SK-N-DZ (cell line): ENCODE measurements at regions not wholly inside any gene's neighbourhood (a gene's known extent, or its start where the extent isn't known, plus 50 kb on each side); places are given as distances from the start of the nearest gene placed in this dataset.
A peak's percentile ranks its signal among the peaks of the same experiment; 100 is the strongest.
"Not testable (repeated sequence)": the region's sequence is repeated elsewhere in the genome, so short reads cannot be mapped to it uniquely, and the experiment has no call there.

ENCODE experiments used
- DNase-seq: peaks from one replicate; pipeline ENCODE4 v3.0.0-alpha.2; 2015; ENCODE audit warnings: low spot score

DNA sequence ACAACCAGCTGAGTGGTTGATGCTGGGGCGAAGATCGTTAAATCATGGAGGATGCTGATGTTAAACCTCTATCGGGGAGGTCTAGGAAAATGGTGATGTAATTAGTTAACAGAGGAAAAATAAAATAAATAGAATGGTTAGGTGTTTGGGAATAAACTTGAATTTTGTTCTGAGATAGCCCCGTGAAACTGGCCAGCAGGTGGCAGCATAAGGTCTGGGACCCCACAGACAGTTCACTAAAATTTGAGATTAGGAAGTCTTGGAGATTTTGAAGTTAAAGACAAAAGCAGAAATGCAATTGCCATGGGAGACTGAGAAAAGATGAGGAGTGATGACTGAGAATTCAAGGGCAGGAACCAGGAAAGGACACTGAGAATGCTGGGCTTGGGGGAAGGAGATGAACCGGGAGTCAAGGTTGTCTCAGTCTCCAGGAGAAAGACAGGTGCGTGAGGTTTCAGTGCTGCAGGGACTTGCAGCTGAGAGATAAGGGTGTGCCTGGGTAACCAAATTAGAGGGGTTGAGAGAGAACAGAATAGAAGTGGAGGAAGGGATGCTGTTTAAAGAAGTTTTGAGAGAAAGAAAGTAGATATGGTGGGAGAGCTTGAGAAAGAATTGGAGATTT, 248.0 kb downstream of the ZNF92 start:
- not testable (repeated sequence) for DNase-seq

DNA sequence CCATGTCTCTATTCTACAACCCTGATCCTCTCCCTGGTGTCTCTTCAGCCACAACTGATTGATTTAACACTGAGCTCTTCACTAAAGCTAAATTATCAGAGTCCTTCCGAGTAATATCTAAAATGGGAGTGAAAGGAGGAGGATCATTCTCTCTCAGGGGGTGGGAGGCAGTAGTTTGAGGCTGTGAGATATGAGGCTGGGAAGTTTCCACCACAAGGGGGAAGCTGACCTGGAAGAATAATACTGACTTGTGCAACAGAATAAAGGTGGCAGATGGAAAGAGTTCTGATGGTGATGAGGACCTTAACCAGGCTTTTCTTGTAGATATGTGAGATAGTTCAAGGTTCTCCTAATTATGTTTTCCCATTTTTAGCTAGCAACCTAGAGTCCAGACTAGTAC, 241.6 kb upstream of the VKORC1L1 start:
- not testable (repeated sequence) for DNase-seq

DNA sequence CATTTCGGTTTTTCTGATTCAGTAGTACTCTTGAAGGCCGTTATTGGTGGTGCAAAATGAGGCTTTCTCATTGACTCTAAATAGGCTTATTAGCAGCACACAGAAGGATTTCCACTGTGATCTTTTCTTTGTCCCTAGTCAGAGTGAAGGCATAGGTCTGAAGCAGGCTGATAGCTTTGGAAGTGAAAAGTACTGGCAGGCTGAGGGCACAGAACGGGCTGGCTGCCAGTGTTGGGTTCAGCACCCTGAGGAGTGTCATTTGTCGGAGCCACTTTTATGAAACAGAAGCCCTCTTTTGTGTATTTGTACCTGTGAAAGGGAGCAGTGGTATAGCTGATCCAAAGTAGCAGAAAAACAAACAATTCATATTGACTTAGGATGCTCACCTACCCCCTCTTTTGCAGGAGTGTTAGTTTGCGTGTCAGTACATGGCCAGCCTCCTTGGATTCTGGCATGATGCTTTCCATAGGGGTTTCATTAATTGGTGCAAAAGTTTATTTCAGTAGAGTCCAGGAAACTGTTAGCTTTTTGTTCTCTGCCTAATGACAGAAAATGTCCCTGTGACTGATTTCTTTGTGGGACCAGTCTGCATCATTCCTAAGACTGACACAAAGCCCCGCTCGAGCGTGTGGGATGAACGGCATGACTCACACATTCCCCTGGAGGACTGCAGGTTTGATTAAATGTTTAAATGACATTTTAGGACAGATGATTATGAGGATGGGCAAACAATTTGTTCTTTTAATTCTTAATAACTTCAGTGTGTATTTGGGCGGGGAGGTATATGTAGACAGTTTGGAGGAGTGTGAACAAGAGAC, 239.1 kb upstream of the VKORC1L1 start:
- DNase-seq, result not testable (repeated sequence)

DNA sequence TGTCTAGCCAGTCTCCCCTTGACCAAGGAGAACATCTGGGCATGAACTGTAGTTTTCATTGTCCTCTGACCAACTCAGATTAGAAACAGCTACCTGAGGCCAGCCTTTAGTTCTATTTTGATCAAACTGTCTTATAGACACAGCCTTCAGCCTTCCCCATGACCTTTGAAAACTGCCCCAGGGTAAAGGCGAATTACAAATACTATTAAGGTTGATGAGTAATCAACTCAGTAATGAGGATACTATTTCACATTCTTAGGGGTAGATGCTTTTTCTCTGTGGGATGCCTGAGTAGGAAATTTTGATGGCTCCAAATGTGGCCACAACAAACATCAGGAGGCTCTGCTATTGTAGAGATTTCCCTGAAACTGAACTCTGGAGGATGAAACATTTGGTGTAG, 234.0 kb upstream of the VKORC1L1 start:
- not testable (repeated sequence) for DNase-seq

DNA sequence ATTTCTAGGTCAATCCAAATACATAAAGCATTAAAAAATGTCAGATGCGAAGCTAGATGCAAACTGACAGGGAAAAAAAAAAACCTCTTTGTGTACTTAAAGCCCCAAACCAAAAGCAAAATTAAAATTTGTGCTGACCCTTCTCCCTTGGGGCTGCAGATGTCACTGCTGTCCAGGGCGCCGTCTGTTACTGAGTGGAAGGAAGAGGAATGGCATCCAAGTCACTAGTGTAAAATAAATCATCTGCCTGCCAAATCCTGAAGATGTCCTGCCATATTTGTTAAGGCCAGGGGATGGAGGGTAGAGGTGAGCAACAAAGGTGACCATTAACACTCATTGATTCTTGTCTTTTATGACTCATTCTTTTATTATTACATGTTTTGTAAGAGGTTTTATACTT, 233.2 kb upstream of the VKORC1L1 start:
- not testable (repeated sequence) for DNase-seq

DNA sequence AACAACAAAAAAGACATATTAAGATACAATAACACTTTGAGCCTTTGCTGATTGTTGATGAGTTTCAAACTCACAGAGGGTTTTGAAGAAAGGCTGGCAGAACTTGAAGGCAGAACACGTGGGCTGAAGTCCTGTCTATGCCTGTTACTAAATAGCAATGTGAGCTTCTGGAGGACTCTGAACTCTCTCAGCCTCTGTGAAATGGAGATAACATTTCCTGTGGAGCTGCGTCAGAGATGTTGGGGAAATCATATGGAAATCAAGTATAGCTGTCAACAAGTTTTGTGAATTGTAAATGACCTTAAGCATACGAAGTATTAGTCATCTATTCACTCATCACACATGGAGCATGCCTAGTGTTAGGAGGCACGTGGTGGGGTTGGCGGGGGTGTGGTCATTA, 229.4 kb upstream of the VKORC1L1 start:
- not testable (repeated sequence) for DNase-seq

DNA sequence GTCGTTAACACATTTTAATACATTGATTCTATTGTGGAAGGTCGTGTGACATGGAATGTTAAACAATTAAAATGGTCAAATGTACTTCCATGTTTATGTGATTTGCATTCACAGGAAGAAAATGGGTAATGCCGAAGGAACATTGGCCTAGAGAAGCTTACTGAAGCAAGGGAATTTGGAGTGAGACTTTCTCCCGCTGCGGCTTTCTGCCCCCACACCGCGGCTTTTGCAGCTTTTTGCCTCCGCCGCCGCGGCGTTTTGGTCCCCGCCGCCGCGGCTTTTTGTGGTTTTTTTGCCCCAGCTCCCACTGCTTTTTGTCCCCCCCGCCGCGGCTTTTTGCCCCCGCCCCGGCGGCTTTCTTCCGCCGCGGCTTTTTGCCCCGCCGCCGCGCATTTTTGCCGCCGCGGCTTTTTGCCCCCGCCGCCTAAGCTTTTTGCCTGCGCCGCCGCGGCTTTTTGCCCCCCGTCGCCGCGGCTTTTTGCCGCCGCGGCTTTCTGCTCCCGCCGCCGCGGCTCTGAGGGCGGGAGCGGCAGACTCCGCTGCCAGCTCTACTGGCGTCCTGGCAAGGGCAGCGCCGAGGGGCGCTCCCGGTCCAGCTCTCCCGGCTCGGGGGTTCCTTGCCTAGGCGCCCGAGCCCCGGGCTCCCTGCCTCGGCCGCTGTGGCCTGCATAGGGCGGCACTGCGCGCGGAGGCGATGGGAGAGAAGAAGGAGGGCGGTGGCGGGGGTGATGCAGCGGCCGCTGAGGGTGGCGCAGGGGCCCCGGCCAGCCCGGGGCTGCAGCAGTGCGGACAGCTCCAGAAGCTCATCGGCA, 225.5 kb upstream of the VKORC1L1 start:
- DNase-seq, result not testable (repeated sequence)

DNA sequence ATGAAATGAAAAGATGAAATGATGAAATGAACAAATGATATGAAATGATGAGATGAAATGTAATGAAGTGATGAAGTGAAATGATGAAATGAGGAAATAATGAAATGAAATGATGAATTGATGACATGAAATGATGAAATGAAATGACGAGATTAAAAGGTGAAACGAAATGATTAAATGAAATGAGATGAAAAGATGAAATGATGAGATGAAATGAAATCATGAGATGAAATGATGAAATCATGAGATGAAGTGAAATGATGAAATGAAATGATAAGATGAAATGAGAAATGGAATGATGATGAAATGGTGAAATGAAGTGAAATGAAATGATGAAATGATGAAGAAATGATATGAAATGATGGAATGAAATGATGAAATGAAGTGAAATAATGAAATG, 221.7 kb upstream of the VKORC1L1 start:
- not testable (repeated sequence) for DNase-seq

DNA sequence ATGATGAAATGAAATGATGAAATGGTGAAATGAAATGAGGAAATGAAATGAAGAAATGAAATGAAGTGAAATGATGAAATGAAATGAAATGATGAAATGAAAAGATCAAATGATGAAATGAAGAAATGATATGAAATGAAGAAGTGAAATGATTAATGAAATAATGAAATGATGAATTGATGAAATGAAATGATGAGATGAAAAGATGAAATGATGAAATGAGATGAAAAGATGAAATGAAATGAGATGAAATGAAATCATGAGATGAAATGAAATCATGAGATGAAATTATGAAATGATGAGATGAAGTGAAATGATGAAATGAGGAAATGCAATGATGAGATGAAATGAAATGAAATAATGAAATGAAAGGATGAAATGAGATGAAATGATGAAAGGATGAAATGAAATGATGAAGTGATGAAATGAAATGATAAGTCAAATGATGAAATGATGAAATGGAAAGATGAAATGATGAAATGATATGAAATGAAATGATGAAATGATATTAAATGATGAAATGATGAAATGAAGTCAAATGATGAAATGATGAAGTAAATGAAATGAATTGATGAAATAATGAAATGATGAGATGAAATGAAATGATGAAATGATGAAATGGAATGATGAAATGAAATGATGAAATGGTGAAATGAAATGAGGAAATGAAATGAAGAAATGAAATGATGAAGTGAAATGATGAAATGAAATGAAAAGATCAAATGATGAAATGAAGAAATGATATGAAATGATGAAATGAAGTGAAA, 220.9 kb upstream of the VKORC1L1 start:
- DNase-seq, result not testable (repeated sequence)

DNA sequence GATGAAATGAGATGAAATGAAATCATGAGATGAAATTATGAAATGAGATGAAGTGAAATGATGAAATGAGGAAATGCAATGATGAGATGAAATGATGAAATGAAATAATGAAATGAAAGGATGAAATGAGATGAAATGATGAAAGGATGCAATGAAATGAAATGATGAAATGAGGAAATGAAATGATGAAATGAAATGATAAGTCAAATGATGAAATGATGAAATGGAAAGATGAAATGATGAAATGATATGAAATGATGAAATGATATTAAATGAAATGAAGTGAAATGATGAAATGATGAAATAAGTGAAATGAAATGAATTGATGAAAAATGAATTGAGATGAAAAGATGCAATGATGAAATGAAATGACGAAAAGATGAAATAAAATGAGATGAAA, 220.2 kb upstream of the VKORC1L1 start:
- DNase-seq, result not testable (repeated sequence)

DNA sequence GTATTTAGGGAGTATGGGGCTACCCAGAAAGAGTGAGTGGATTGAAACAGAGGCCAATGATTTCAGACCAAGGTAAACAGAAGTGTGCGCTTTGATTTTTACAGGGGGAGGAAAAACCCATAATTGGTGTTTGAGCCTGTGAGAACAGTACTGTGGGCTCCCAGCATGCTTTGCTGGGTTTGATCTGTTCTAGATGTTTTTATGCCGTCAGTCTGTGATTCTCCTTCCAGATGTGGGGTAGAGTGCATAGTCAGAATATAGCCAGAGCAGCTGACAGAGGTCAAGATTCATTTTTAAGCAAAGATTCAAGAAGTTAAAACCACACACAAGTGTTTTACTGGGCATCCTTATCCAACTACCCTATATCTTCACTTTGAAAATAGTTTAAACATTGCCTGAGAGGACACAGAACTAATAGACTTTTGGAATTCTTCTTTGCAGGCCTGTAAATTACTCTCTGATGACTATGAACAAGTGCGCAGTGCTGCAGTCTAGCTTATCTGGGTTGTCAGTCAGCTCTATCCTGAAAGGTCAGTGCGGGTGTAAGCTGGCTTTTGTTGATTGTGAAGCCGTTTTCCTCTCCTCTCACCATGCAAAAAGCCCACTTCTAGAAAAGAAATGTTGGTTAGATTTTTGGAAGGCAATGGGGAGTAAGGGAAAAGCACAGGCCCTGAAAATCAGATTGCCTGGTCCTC, 216.2 kb upstream of the VKORC1L1 start:
- DNase-seq, result not testable (repeated sequence)

DNA sequence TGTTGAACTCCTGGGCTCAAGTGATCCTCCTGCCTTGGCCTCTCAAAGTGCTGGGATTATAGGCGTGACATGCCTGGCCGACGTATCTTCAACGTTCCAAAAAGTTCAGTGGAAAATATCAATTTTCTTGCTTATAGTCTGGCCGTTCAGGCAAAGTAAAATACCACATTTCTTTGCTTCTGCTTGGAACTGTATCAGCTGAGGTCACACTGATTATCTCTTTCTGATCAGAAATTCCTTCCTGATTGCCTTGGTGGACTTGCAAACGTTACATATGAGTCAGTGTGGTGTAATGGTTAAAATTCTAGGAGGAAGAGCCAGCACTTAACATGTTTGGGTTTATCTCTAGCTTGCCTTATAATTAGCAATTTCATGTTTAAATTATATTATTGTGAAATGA, 189.5 kb upstream of the VKORC1L1 start:
- DNase-seq, result not testable (repeated sequence)

DNA sequence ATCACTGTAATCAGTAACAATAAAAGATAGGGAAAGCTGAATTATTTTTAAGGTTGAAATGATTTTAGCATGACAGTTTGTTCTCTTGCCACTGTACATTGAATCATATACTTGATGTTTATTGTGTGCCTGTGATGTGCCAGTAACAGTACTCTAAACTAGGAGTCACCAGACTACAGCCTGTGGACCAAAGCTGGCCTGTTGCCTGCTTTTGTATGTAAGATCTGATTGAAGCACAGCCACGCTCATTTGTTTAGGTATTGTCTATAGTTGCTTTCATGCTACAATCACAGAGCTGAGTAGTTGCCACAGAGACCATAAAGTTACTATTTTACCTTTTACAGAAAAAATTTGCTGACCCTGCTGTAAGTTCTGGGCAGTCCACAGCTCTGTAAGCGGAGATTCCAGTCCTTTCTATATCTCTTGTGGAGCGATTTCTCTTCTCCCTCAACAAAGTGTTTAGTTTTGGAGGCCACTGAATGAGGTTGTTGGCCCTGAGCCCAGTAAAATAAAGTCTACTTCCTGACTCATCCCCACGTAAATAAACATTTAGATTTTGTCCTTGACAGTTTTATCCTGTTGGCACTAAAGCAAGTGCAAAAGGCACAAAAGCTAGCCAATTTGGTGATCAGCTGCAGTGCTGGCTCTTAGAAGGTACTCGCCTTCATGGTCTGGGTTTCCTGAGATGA, 173.7 kb upstream of the VKORC1L1 start:
- not testable (repeated sequence) for DNase-seq

DNA sequence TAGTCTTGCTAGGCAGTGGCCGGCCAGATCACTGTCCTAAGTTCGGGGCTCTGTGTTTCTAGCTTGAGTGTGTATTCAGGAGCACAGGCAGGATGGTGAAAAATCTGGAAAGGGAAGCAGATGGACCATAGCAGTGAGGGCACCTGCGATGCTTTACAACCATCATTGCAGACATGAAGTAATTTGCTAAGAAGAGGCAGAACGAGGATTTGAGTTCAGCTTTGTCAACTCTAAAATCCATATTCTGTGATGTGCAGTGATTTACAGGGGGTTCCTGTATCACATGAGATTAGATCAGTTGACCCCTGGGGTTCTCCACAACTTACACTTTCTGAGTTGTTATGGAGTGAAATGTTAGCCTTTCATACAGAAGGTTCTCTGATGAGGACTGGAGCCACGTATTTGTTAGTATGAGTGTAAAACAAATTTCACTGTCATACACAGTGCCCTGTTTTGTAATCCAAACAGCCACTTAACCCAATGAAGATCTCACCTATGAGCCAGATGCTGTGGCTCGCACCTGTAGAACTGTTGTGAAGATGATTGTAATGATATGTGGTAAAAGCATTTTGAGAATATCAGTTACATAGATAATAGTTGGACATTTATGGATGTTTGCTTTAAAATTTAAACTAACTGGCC, 173.0 kb upstream of the VKORC1L1 start:
- DNase-seq, result not testable (repeated sequence)

DNA sequence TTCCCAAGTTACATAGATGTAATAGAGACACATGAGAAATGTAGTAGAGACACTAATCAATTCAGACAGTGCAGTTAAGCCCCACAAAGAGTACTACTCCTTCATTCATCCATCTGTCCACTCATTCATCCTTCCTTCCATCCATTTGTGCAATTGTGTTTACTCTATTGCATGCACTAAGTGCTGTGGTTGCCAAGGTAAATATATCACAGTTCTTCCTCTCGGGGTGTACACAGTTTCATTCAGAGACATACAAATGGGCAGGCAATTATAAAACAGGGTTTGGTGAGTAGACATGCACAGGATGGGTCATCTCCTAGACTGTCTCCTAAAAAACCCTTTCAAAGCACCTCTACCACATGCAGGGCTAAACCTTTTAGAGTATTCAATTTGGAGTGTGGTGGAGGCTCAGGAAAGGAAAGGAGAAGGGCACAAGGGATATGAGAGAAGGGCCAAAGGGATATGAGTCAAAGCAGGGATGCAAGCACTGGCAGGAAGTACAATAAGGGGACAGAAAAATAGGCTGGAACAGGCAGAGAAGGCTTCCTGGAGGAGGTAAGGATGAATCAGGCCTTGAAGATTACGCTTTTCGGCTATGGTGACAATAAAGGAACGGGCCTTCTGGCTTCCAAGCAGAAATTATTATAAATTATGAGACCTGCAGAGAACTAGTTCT, 153.6 kb upstream of the VKORC1L1 start:
- DNase-seq, result not testable (repeated sequence)

DNA sequence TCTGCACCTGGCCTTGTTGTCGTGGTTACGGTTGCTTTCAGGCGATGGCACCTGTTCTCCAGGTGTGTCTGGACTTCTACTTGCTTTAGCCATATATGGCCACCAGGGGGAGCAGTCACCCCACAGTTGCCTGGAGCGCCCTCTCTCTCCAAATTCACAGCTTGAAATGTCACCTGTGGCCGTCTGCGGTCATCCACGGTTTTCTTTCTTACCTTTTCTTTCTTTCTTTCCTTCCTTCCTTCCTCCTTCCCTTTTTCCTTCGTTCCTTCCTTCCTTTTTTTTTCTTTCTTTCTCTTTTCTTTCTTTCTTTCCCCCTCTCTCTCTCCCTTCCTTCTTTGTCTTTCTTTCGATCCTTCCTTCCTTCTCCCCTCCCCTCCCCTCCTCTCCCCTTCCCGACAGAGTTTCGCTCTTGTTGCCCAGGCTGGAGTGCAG, 150.5 kb upstream of the VKORC1L1 start:
- DNase-seq, result peak; percentile 39

DNA sequence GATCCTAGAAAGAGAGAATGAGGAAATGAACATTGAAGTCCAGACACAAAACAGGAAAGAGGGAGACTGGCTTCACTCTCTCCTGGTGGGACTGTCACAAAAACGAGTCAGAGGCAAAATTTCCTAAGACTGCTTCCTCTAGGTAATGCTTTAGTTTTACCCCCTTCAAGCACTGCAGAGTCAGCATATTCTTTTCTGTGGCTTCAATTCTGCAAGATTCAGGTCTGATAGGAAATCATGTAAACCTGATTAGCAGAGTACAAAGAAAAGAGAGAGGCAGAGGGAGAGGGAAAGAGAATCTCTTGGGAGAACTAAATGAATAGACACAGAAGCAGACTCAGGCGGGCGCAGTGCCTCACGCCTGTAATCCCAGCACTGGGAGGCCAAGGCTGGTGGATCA, 145.7 kb upstream of the VKORC1L1 start:
- peak; percentile 58 for DNase-seq

DNA sequence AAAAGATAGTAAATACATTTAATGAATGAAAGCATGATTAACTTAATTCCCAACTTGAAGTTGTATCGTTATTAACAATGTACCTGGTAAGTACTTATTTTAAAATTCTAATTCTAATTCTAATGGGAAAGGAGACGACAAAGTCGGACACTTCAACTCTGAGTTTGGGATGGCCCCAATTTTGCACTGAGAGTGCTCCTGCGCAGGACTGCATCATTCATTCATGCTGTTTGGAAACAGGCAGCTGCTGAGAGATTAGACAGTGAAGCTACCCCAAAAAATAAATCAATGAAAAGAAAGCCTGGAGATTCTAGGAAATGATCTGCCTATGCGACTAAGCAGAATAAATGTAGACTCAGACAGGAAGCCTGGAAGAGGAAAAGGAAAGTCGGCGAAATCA, 141.7 kb upstream of the VKORC1L1 start:
- DNase-seq, result no peak

DNA sequence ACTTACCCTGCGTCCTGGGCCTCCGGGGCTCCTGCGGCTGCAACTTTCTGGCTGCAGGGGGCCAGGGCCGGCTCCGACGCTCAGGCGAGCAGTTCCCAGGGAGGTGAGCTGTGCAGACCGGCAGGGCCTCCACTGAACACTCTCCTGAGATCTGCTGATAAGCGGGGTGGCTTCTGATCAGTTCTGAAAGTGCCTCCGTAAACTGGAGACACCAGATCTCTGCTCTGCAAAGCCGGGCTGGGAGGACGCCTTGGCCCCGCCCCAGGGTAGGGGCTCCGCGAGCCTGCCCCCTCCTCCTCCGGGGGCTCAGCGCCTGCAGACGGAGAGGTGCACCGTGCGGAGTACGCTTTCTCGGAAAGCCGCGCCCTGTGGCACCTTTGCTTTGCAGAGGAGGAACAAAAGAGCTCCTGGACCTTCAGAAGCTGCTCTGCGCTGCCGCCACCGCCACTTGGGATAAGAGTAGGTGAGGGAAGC, 141.3 kb upstream of the VKORC1L1 start:
- DNase-seq, result peak; percentile 85
